ENCODE measurements at regions not wholly inside any gene's neighbourhood (a gene's known extent, or its start where the extent isn't known, plus 50 kb on each side); places are given as distances from the start of the nearest gene placed in this dataset.

DNA sequence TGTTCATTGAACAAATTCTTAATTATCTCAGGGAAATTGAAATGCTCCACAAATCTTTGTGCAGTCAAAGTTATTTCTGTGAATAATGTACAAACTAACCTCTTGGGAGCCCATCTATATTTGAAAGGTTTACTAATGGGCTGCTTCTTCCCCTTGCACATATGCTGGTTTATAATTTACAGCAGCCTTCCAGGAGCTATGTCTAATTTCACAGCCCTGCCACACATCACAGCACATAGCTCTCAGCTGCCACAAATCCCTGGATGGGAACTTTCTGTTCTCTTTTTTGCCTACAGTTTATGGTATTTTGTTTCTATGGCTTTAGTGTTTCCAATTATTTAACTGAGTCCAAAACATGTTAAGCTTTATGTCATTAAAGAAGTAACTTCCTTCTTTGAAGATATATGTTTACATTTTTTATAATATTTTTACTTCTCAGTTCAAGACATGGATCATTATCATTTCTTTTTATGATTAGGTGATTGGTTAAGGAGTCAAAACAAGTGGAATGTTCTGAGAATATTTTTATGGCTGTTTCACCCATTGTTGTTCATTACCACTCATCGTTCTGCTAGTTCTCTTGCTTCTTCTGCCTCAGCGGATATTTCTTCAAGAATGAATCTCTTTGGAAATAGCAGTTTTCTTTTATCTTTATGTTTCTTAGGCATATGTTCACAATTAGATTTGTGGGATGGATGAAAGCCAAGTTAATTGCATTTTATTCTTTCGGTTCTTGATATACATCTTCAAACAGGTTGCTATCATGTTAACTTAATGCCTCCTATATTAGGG lies 475.6 kb upstream of the MIS18BP1 start:
- no peaks in the 10 kb centered on the region for H3K27me3 Mint-ChIP-seq (ENCODE audit: unreplicated experiment)
- no peak overlapping the region for H3K4me3 Mint-ChIP-seq (ENCODE audit: unreplicated experiment)
- H3K27ac Mint-ChIP-seq (ENCODE audit: unreplicated experiment): no peak overlapping the region
- no peaks in the 10 kb centered on the region for H3K36me3 Mint-ChIP-seq (ENCODE audit: low read depth, unreplicated experiment)
- DNase-seq (ENCODE audit: low spot score): no peak
- H3K9me3 Mint-ChIP-seq (ENCODE audit: unreplicated experiment): no peaks in the 10 kb centered on the region
- no peaks in the 10 kb centered on the region for H3K4me1 Mint-ChIP-seq (ENCODE audit: unreplicated experiment)
- TF ChIP-seq, protein P1, sequence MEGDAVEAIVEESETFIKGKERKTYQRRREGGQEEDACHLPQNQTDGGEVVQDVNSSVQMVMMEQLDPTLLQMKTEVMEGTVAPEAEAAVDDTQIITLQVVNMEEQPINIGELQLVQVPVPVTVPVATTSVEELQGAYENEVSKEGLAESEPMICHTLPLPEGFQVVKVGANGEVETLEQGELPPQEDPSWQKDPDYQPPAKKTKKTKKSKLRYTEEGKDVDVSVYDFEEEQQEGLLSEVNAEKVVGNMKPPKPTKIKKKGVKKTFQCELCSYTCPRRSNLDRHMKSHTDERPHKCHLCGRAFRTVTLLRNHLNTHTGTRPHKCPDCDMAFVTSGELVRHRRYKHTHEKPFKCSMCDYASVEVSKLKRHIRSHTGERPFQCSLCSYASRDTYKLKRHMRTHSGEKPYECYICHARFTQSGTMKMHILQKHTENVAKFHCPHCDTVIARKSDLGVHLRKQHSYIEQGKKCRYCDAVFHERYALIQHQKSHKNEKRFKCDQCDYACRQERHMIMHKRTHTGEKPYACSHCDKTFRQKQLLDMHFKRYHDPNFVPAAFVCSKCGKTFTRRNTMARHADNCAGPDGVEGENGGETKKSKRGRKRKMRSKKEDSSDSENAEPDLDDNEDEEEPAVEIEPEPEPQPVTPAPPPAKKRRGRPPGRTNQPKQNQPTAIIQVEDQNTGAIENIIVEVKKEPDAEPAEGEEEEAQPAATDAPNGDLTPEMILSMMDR (IDR thresholded peaks at IDR 0.05; ENCODE audit: unreplicated experiment): no peak

DNA sequence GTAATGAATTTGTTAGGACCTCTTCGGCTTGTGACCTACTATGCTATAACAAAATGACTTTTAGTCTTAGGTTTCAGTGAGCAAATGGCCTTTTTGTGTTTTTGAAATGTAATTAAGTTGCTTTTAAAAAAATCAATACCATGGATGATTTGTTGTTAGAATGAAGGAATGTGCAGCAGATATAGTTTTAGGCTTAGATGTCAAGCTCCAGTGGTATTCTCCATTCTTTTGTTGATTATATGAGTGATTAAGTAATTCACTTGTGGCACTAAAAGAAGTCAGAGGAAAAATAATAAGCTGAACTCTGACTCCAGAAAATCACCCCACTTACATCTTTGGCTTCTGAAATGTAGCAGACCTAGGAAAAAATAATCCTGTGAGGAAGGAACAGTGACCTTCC lies 474.1 kb upstream of the MIS18BP1 start:
- Mint-ChIP-seq H3K36me3 (ENCODE audit: low read depth, unreplicated experiment) (no peaks in the 10 kb centered on the region), H3K27ac (ENCODE audit: unreplicated experiment) (no peak overlapping the region), H3K4me1 (ENCODE audit: unreplicated experiment) (no peaks in the 10 kb centered on the region), H3K9me3 (ENCODE audit: unreplicated experiment) (no peaks in the 10 kb centered on the region), H3K4me3 (ENCODE audit: unreplicated experiment) (no peak overlapping the region), H3K27me3 (ENCODE audit: unreplicated experiment) (no peaks in the 10 kb centered on the region)
- TF ChIP-seq, protein P1 (IDR thresholded peaks at IDR 0.05; ENCODE audit: unreplicated experiment): no peak
- DNase-seq (ENCODE audit: low spot score): no peak

DNA sequence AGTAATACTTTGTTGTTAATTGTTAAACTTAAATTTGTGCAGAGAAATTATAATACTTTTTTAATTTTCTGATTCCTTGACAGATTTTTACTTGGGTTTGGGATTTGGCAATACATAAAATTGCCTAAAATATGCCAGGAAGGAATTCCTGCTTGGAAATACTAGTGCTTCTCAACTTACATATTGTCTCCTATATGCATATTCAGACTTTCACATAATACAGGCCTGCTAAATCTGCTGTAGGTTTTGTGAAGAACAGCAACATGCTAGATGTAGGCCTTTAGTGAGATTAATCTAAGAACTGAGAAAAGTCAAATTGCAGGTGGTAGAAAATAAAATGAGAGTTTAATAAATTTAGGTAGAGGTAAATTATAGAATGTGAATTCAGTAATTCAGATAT lies 468.5 kb upstream of the MIS18BP1 start:
- H3K9me3 Mint-ChIP-seq (ENCODE audit: unreplicated experiment): no peaks in the 10 kb centered on the region
- DNase-seq (ENCODE audit: low spot score): no peak
- peaks cover under 1% of the 10 kb centered on the region for H3K4me1 Mint-ChIP-seq (ENCODE audit: unreplicated experiment)
- no peak overlapping the region for H3K4me3 Mint-ChIP-seq (ENCODE audit: unreplicated experiment)
- no peaks in the 10 kb centered on the region for H3K27me3 Mint-ChIP-seq (ENCODE audit: unreplicated experiment)
- H3K36me3 Mint-ChIP-seq (ENCODE audit: low read depth, unreplicated experiment): no peaks in the 10 kb centered on the region
- no peak overlapping the region for H3K27ac Mint-ChIP-seq (ENCODE audit: unreplicated experiment)
- TF ChIP-seq, protein P1 (IDR thresholded peaks at IDR 0.05; ENCODE audit: unreplicated experiment): no peak

DNA sequence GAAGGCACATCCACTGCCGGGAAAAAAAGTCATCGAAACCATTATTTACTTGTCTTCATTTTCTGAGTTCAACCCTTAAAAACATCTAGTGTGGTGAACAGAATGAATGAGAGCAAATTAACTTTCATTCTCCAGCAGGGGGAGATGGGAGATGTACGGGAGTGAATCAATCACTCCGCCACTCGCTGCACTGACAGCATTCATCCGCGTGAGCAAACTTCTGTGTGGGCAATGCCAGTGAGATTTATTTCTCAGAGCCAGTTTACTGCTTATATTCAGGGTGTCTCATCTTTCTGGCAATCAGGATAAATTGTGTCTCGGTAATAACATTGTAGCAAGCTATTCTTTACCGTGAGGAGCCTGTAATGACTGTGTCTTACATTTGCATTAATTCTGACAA lies 463.6 kb upstream of the MIS18BP1 start:
- TF ChIP-seq, protein P1 (IDR thresholded peaks at IDR 0.05; ENCODE audit: unreplicated experiment): peak; percentile 62
- H3K9me3 Mint-ChIP-seq (ENCODE audit: unreplicated experiment): no peaks in the 10 kb centered on the region
- no peak overlapping the region for H3K27ac Mint-ChIP-seq (ENCODE audit: unreplicated experiment)
- DNase-seq (ENCODE audit: low spot score): peak; percentile 9
- no peaks in the 10 kb centered on the region for H3K27me3 Mint-ChIP-seq (ENCODE audit: unreplicated experiment)
- H3K4me3 Mint-ChIP-seq (ENCODE audit: unreplicated experiment): no peak overlapping the region
- H3K36me3 Mint-ChIP-seq (ENCODE audit: low read depth, unreplicated experiment): no peaks in the 10 kb centered on the region
- peaks cover 11% of the 10 kb centered on the region for H3K4me1 Mint-ChIP-seq (ENCODE audit: unreplicated experiment)

DNA sequence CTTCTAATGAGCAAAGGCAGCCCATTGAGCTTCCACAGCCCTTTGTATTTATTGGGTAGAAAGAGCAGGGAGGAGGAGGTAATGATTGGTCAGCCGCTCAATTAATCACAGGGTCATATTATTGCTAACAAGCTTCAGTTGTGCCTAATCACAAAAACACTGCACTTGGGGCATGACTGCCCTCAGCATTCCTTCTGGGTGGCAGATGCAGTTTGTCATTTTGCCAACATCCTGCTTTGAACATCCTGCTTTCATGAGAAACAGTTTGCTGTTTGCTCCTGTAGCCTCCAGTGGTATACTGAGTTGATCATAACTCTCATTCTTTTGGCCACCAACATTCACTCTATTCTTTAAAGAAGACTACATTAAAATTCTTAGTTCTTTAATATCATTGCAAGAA lies 462.9 kb upstream of the MIS18BP1 start:
- no peaks in the 10 kb centered on the region for H3K36me3 Mint-ChIP-seq (ENCODE audit: low read depth, unreplicated experiment)
- peaks cover 11% of the 10 kb centered on the region for H3K4me1 Mint-ChIP-seq (ENCODE audit: unreplicated experiment)
- no peaks in the 10 kb centered on the region for H3K9me3 Mint-ChIP-seq (ENCODE audit: unreplicated experiment)
- no peak for DNase-seq (ENCODE audit: low spot score)
- no peaks in the 10 kb centered on the region for H3K27me3 Mint-ChIP-seq (ENCODE audit: unreplicated experiment)
- no peak overlapping the region for H3K4me3 Mint-ChIP-seq (ENCODE audit: unreplicated experiment)
- no peak overlapping the region for H3K27ac Mint-ChIP-seq (ENCODE audit: unreplicated experiment)
- TF ChIP-seq, protein P1 (IDR thresholded peaks at IDR 0.05; ENCODE audit: unreplicated experiment): no peak
